Transverse colon (tissue), 3 donors: ENCODE measurements at regions not wholly inside any gene's neighbourhood (a gene's known extent, or its start where the extent isn't known, plus 50 kb on each side); places are given as distances from the start of the nearest gene placed in this dataset.

Experiments
- CTCF ChIP-seq, 5 experiments: fragments of 200-600 bp in 3 of 5; fragments of 450-650 bp in 2 of 5; sonication (generic) in 3 of 5; IDR thresholded peaks; 1 replicate in 2 of 5; 2 replicates in 3 of 5; pipeline ENCODE4 v1.5.1; 2016 to 2017; ENCODE audit warnings: antibody characterized with exemption in 5 of 5, inconsistent platforms in 3 of 5, mild to moderate bottlenecking in 2 of 5, moderate library complexity in 1 of 5
- EP300 ChIP-seq: sonication (generic); formaldehyde crosslinking; IDR thresholded peaks from one replicate; pipeline ENCODE4 v1.6.1; 2017; ENCODE audit warnings: antibody characterized with exemption, low read depth
- POLR2A ChIP-seq: fragments of 450-650 bp; IDR thresholded peaks from one replicate; pipeline ENCODE4 v1.6.1; 2016; ENCODE audit warnings: antibody characterized with exemption, mild to moderate bottlenecking, moderate library complexity

- TF ChIP-seq CTCF (IDR thresholded peaks at IDR 0.05), result no peak
- no peak for TF ChIP-seq EP300
- TF ChIP-seq POLR2A, result no peak
Observed at GRCh38 chr5:156095709-156096241, 231.2 kb upstream of the SGCD start.
